ENCODE measurements at regions not wholly inside any gene's neighbourhood (a gene's known extent, or its start where the extent isn't known, plus 50 kb on each side); places are given as distances from the start of the nearest gene placed in this dataset.
A peak's percentile ranks its signal among the peaks of the same experiment; 100 is the strongest.
"Not testable (repeated sequence)": the region's sequence is repeated elsewhere in the genome, so short reads cannot be mapped to it uniquely, and the experiment has no call there.

- peak; percentile 20 for DNase-seq
Measured at GRCh38 chrX:18102006-18102405, 118.7 kb downstream of the BEND2 start.

GRCh38 chrX:18101087-18101486 lies 119.6 kb downstream of the BEND2 start:
- no peak for DNase-seq

GRCh38 chrX:18099745-18100144 lies 120.9 kb downstream of the BEND2 start:
- no peak for DNase-seq

GRCh38 chrX:18098763-18099162 lies 121.9 kb downstream of the BEND2 start:
- DNase-seq, result no peak

- no peak for DNase-seq
Measured at GRCh38 chrX:18076434-18076833, 144.3 kb downstream of the BEND2 start.

- DNase-seq, result no peak
Measured at GRCh38 chrX:18075603-18076002, 145.1 kb downstream of the BEND2 start.

- DNase-seq, result not testable (repeated sequence)
Measured at GRCh38 chrX:18068045-18068444, 152.6 kb downstream of the BEND2 start.

GRCh38 chrX:18065956-18066355 lies 154.7 kb downstream of the BEND2 start:
- DNase-seq, result no peak

GRCh38 chrX:18051690-18052089 lies 169.0 kb downstream of the BEND2 start:
- DNase-seq, result no peak

- no peak for DNase-seq
Measured at GRCh38 chrX:18047491-18047890, 173.2 kb downstream of the BEND2 start.

- no peak for DNase-seq
Measured at GRCh38 chrX:18045436-18045835, 175.2 kb downstream of the BEND2 start.

- no peak for DNase-seq
Measured at GRCh38 chrX:18042776-18043175, 177.9 kb downstream of the BEND2 start.

- no peak for DNase-seq
Measured at GRCh38 chrX:18041656-18042055, 179.0 kb downstream of the BEND2 start.

- no peak for DNase-seq
Measured at GRCh38 chrX:18039023-18039422, 177.9 kb upstream of the RAI2 start.

GRCh38 chrX:18036394-18036793 lies 175.3 kb upstream of the RAI2 start:
- DNase-seq, result no peak

- no peak for DNase-seq
Measured at GRCh38 chrX:18034945-18035344, 173.8 kb upstream of the RAI2 start.

- DNase-seq, result no peak
Measured at GRCh38 chrX:18034504-18034903, 173.4 kb upstream of the RAI2 start.

GRCh38 chrX:18032486-18033221 lies 171.6 kb upstream of the RAI2 start:
- DNase-seq, result no peak

- DNase-seq, result peak; percentile 82
Measured at GRCh38 chrX:18031726-18032375, 170.8 kb upstream of the RAI2 start.

GRCh38 chrX:18030656-18031055 lies 169.6 kb upstream of the RAI2 start:
- not testable (repeated sequence) for DNase-seq

- no peak for DNase-seq
Measured at GRCh38 chrX:18026166-18026565, 165.1 kb upstream of the RAI2 start.

GRCh38 chrX:18017411-18017810 lies 156.3 kb upstream of the RAI2 start:
- no peak for DNase-seq

- DNase-seq, result no peak
Measured at GRCh38 chrX:18016941-18017340, 155.8 kb upstream of the RAI2 start.

GRCh38 chrX:18010253-18010652 lies 149.2 kb upstream of the RAI2 start:
- no peak for DNase-seq

- no peak for DNase-seq
Measured at GRCh38 chrX:18003876-18004275, 142.8 kb upstream of the RAI2 start.

Measured in NCI-H82 (cell line).